Brain pericyte (primary cell): ENCODE measurements at regions not wholly inside any gene's neighbourhood (a gene's known extent, or its start where the extent isn't known, plus 50 kb on each side); places are given as distances from the start of the nearest gene placed in this dataset.
"Not testable (repeated sequence)": the region's sequence is repeated elsewhere in the genome, so short reads cannot be mapped to it uniquely, and the experiment has no call there.

Experiments
- DNase-seq: peaks from one replicate; pipeline ENCODE4 v3.0.0-alpha.2; 2012; ENCODE audit warnings: low read depth, low spot score

DNA sequence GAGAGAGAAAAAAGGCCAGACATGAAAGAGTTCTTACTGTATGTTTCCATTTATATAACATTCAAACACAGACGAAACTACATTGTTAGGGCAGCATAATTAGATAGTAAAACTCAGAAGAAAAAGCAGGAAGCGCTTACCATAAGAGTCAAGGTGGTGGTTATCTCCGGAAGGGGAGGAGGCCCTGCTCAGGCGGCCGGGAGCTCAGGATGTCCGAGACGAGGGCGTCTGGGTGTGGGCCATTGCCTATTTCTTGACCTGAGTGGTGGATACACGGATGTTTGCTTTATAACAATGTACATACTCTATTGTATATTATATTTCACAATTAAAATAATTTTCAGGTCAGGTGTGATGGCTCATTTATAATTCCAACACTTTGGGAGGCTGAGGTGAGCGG, 80.9 kb upstream of the COL5A1 start:
- no peak for DNase-seq

DNA sequence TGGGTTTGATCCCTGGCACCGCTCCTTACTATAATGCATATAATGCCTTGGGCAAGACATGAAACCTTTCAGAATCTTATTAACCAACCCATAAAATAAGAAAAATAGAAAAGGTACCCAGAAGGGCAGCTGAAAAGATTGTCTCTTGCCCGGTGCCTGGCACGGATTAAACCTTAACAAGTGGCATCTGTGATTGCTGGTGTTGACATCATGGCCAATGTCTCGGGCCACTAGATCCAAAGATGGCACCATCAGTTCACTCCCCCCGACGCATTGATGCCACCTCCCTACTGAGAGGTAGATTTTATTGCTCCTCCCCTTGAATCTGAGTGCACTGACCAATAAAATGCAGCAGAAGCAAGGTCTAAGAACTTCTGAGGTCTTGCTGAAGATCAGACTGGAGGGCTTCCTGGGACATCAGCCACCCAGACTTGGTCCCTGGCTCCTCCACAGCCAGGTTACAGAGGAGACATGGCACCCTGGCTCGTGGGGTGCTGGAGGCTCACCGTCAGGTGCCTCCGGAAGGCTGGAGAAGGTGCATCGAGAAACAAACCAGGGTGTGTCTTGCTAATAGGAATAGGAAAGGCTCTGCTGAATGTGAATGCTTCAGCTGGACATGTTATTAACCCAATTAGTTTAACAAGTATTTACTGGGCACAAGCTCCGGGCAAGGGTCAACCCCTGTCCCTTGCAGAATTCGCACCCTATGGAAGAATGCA, 80.0 kb upstream of the COL5A1 start:
- no peak for DNase-seq

DNA sequence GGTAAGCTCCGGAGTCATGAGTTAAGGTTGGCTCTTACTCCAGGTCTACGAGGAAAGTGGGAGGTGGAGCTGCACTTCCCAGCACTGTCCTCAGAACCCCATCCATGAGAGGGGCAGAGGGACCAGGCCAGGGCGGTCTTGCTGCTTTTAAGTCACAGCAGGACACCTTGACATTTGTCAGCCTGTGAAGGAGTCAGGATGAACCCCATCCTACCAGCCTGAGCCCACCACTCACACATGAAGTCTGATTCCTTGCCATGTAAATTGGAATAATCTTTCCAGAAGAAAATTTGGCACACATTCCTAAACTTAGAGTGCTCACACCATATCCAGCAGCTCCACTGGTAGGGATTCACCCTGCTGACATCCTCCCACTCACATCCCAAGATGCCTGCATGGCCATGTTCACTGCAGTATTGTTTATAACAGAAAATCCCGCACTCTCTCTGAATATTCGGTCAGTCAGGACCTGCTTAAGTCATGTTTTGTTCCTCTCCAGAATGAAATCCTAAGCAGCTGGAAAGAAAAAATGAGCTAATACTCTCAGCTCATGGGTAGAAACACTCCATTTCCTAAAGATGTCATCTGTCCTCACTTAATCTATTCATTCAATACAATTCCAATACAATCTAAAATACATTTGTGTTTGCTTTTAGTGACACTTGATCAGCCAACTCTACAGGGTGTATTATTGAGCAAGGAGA, 79.3 kb upstream of the COL5A1 start:
- no peak for DNase-seq

DNA sequence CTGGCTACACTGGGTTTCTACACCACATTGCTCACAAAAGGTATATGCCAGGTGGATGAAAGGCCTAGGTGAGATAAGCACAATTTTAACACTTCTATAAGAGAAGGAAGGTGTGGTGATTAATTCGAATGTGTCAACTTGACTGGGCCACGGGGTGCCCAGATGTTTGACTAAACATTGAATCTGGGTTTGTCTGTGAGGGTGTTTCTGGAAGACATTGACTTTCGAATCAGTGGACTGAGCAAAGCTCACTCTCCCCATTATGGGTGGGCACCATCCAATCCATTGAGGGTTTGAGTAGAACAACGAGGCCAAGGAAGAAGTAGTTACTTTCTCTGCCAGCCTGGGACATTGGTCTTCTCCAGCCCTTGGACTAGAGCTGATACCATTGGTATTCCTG, 78.2 kb upstream of the COL5A1 start:
- no peak for DNase-seq

DNA sequence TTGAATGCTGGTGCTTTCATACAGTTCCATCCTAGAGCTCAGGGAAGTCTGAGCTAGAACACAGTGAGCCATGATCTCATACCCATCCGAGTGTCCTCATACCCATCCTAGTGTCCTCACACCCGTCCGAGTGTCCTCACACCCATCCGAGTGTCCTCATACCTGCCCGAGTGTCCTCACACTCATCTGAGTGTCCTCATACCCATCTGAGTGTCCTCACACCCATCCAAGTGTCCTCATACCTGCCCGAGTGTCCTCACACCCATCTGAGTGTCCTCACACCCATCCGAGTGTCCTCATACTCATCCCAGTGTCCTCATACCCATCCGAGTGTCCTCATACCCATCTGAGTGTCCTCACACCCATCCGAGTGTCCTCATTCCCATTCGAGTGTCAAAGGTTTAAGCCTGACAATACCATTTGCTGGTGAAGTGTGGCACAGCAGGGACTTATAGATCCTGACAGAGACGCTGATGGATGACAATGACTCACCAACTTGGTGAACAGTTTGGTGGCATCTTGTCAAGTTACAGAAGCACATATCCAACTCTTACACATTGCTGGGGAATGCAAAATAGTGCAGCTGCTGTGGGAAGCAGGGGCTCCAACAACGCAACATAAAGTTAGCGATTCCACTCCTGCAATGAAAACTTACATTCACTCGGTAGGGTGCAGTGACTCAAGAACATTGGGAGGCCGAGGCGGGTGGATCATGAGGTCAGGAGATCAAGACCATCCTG, 77.0 kb upstream of the COL5A1 start:
- DNase-seq, result no peak

DNA sequence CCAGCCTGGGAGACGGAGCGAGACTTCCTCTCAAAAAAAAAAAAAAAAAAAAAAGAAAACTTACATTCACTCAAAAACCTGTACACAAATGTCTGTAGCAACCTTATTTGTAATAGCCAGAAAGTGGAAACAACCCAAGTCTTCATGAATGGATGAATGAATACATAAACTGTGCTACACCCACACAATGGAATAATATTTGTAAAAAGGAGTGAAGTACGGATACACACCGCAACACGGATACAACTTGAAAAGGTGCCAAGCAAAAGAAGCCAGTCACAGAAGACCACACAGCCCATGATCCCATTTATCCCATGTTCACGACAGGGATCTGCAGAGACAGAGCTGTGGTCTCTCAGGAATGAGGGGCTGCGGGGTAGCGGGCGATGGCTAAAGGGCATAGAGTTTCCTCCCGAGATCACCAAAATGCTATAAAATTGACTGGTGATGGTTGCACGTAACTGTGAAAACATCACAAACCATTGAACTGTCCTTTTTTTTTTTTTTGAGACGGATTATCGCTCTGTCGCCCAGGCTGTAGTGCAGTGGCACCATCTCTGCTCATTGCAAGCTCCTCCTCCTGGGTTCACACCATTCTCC, 76.2 kb upstream of the COL5A1 start:
- no peak for DNase-seq

DNA sequence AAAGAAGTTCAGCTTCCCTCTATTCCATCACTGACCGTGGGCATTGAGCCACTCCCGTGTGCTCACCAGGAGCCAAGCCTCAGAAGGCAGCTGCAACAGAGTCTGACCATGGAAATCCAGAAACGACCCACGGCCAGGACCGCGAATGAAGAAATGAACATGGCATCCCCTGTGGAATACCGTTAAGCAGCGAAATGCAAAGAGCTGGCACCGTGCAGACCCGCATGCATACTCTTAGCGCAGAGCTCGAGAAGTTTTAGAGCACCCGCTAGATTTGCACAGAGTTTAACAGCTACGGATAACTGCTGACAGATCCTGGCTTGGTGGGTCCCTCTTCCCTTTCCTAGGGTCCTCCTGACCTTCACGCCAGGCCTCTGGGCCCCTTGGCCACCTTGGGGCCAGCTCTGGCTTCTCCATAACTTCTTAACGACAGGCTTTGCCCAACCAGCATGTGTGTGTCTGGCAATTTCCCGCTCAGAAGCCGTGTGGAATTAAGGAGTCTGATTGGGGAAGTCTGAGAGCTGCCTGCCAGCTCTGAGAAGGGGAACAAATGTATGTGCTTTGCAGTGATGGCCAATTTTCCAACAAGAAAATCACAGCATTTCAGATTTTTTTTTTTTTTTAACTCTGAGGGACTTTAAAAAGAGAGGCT, 75.3 kb upstream of the COL5A1 start:
- DNase-seq, result no peak

DNA sequence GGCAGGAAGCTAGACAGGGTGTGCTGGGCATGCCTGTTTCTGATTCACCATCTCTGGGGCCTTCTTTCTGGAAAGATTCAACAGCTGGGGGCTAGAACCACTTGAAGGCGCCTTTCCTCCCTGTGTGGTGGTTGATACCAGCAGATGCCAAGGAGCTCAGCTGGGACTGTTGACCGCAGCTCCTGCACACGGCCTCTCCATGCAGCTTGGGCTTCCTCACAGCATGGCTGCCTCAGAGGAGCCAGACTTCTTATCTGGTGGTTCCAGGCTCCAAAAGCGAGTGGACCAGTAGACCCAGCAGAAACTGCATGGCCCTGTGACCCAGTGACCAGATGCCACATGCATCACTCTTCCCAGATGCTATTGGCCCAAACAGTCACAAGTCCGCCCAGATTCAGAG, 74.7 kb upstream of the COL5A1 start:
- no peak for DNase-seq

DNA sequence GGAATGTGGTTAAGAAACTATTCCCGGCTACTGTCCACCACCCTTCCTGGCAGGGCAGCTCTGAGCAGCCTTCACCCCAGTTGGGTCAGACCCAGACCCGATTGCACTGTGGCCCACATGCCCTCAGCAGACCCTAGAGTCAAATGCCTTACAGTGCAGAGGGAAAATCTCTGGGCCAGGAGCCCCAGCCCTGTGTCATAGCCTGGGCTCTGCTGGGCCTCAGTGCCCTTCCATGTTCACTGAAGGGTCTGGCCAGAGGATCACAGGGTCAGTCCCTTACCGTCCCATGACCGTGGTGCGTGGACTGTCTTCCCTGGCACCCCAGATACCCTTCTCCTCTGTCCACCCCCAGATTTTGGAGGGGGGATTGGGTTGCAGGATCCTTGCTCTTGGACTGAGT, 73.5 kb upstream of the COL5A1 start:
- DNase-seq, result no peak

DNA sequence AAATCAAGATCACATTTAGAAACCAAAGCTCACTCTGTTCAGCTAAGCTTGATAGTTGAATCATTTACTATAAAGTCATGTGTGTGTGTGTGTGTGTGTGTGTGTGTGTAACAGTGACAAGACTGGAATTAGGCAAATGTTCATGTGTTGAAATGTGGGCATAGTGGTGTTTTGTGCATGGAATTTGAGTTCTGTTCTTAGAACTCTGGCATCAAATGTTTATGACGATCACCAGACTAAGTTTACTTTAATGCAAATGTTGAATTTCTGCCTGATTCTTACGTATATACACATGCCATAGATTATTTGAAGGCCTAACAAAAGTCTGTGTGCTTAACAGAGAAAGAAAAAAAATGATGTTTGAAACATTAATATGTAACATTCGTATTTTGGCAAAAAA, 72.8 kb upstream of the COL5A1 start:
- no peak for DNase-seq

DNA sequence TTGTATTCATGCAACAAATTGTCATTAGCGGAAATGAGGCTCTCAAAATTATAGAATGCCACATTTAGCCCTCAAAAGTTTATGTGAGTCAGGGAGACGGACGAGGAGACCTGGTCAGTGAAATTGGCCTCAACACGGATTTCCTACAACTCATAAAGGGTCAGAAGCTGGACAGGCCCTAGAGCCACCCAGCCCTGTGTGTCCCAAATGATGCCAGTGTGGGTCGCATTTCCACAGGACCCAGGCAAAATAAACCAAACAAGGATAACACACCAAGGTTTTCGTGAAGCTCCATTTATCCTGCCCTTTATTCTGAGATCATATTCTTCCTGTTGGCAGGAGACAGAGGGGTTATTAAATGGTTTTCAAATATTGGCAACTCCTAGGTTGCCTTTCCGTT, 72.0 kb upstream of the COL5A1 start:
- DNase-seq, result no peak

DNA sequence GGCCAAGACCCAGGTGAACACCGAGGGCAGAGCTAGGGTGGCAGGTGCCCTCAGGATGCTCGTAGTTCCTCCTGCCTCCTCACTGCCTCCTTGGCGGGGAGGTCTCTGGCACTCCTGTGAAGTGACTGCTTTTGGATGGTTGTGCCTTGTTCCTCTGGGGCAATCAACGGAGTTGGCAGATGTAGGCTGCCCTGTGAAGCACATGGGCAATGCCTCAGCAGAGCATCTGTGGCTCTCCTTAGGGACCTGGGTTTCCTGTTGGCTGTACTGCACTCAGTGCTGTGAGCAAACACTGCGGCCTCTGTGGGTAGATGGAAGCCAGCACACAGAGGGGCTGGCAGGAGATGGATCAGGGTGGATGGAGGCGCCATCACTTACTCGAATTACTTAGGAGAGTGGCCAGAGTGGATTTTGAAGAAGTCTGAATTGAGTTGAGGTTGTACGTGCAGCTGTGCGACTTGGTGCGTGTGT, 71.4 kb upstream of the COL5A1 start:
- DNase-seq, result no peak

DNA sequence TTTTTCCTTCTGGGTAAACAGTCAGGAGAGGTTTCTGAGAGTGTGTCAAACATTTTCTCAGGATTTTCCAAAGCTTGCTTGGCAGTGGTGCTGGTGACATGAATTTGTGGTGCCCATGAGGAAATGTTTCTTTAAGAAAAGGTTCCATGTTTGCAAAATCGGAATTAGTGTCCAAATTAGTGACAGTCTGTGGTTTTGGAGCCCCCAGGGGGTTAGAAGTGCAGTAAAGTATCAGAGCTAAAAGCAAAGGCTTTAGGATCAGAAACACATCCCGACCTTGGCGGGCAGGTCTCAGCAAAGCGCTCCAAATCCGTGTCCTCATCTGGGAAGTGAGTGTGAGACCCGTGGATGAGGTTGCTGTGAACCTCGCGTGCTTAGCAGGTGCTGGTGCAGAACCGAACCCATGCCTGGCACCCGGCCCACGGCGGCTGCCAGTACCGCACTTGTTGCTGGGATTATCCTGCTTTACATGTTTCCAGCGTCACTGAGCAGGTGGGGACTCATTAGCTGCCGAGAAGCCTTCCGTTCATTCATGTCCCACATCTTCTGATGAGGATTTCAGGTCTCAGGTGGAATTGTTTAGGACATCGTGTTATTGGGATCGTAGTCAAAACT, 70.8 kb upstream of the COL5A1 start:
- no peak for DNase-seq

DNA sequence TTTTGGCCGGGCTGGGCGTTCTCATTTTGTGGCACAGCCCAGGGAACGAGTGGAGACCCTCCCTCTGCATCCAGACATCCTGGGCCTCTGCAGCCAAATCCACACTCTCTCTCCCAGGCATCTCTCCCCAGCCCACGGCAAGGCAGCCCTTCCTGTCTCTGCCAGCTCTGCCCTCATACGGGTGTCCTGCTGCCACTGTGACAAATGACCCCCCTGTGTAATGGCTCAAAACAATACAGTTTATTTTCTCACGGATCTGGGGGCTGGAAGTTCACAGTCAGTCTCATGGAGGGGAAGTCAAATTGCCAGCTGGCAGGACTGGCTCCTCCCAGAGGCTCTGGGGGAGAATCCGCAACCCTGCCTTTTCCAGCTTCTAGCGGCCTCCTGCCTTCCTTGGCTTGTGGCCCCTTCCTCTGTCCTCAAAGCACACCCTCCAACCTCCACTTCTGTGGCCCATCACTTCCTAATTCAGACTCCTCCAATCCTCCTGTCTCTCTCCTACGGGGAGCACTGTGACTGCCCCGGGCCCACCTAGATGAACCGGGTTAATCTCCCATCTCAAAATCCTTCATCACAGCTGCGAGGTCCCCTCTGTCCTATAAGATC, 70.2 kb upstream of the COL5A1 start:
- DNase-seq, result no peak

DNA sequence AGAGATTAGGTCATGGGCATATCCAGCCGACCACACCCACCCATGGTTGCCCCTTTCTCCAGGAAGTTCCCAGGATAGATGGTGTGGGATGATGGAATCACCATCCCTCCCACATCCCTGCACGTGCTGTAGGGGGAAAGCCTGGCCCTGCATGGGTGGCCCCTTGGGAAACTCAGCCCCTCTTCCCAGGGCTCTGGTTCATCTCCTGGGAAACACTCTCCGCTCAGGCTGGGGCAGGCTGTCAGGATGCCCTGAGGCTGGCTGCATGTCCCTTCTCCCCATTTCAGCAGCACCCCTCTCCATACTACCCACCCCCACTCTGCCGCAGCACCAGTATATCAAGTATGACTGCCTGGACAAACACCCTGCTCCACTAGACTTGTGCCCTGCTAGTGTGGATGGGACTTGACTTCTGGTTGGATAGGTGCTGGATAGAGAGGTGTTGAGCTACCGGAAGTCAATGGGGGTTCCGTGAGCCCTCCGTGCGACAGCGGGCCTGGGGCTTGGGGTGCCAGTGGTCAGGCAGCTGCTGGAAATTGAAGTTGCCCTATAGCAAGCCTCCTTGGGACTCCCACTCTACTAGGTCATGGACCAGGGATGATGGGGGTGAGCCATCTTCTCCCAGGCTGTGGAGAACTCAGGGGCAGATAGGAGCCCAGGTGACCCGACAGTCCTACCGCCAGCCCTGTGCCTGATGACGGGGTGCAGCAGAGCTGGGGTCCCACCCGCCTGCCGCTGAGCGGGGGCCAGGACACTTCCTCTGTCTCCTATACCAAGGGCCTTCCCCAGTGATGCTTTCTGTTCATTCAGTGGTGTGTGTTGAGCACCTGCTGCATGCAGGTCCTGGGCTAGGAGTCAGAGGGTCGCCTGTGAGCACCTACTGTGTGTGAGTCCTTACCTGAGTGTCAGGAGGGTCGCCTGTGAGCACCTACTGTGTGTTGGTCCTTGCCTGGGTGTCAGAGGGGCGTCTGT, 69.4 kb upstream of the COL5A1 start:
- DNase-seq, result no peak

DNA sequence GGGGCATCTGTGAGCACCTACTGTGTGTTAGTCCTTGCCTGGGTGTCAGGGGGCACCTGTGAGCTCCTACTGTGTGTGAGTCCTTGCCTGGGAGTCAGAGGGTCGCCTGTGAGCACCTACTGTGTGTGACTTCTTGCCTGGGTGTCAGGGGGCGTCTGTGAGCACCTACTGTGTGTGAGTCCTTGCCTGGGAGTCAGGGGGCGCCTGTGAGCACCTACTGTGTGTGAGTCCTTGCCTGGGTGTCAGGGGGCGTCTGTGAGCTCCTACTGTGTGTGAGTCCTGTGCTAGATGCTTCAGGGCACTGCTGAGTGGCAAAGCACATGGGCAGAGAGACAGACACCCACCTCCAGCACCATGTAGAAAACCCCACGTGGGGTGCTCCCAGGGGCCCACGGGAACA, 66.9 kb upstream of the COL5A1 start:
- not testable (repeated sequence) for DNase-seq

DNA sequence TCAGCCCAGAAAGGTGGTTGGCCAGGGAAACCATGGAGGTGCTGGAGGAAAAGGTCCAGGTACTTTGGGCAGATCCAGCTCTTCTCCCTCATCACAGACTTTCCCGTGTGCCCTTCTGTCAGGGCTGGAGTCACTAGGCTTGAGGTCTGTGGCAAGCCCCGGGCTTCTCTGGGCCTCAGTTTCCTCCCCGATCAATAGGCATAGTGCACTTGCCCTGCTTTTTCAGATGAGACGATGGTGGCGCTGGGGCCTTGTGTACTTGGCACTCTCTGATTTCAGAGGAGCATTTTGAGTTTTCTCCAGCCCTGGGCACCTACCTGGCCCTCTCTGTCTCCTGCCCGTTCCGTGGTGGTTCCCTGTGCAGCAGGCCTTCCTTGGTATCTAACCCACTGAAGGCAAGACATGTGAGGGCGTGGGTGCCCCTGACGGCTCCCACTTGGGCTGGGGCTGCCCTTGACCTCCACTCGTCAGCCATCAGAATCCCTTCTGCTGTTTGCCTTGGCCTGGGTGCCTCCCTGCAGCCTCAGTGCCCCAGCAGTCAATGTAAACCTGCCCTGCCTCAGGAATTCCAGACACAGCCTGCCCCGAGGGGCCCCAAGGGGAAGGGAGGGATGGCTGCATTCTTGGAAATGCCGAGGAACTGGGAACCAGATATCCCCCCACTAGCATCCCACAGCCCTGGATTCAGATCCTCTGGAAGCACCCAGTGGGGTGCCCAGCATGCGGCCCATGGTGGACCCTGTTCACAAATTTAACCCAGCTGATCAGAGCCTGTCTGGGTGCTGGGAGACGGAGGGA, 66.3 kb upstream of the COL5A1 start:
- no peak for DNase-seq

DNA sequence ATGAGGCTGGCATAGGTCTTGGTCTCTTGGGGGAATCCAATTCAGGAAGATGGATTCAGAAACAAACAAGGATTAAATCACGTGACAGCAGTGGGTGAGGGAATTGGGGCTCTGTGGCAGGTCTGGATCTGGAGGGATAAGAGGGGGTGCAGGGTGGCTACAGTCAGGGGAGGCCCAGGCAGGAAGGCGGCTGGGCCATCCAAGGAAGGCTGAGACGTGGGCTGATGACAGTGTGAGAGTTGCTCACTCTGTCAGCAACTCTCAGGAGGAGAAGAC, 65.8 kb upstream of the COL5A1 start:
- DNase-seq, result no peak

DNA sequence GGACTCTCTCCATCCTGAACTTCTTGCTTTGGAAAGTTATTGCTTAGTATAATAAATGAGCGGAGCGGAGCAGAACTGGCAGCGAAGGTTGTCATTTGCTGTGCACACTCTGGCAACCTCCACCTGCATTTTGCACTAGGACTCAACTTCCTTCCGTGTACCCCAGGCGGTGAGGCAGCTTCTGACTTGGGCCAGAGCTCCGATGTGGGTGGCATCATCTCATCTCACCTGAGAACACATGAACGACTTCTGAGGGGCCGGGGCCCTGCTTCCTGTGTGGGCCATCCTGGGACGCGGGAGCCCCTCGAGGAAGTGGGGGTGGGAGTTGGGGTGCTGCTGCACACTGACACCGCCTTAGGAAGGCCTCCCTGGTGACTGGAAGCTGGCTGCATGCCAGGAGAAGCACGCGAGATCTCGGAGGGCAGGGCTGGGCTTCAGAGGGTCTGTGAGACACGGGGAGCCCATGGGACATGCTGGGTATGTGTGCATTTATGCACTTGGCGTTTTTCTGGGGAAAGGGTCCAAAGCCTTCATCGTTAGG, 56.5 kb upstream of the COL5A1 start:
- DNase-seq, result no peak
